ENCODE measurements at regions not wholly inside any gene's neighbourhood (a gene's known extent, or its start where the extent isn't known, plus 50 kb on each side); places are given as distances from the start of the nearest gene placed in this dataset.

DNA sequence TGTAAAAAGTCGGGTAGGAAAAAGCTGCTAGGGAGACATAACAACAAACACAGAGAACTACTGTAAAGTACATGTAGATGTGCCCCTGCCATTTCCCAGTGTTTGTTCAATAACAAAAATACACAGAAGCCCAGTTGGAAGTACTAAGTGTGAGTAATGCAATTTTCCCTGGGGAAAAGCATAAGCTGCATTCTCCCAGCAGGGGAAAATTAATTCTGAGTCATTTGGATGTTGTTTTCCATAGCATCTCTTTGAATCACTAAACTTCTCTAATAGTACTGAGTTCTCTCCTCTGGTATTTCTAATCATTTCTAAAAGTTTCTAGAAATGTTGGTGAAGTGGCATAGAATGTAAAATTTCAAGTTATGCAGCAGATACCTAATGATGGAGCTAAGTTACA lies 1114.9 kb downstream of the C4orf33 start:
- DNase-seq = no peak

DNA sequence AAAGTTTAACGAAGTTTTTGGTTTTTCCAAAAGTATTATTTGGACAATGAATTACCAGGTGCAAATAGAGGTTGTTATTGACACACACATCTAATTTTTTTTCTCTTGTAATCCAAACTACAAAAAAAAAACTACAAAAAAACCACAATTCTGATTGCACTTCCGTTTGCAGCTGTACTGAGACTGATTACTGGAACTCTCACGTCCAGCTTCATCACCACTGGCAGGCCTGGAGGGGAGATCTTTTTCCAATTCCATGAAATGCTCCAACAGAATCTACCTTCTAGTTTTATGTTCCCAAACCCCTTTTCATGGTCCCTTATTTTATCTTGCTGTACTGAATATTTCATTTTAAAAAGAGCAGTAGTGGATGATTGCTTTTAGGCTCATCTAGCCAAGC lies 1118.3 kb downstream of the C4orf33 start:
- DNase-seq = no peak

DNA sequence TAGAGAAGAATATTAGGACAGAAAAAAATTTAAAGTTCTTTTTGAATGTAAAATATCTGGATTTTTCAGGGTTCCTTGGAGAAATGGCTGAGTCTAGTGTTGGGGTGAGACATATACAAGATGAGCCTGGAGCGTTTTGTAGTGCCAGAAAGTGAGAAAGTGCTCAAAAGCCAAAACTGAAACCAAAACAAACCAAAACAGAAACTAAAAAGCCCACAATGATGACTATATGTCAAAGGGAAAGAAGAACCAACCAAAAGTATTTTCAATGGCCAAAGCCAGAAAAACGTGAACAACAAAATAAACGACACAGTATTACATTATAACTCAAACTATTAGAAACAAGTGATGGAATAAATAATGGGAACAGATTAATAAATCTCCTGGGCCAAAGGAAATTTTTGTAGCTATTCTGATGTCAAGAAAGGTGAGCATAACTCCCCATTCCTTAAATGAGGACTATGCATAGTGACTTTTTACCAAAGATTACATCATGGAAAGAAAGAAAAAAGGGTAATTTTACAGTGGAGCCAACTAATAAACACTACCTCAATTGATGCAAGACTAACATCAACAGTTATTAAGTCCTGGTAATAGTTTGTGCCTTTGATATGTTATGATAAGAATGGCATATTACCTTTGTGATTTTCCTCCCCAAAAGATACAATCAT lies 1137.6 kb downstream of the C4orf33 start:
- DNase-seq = no peak

DNA sequence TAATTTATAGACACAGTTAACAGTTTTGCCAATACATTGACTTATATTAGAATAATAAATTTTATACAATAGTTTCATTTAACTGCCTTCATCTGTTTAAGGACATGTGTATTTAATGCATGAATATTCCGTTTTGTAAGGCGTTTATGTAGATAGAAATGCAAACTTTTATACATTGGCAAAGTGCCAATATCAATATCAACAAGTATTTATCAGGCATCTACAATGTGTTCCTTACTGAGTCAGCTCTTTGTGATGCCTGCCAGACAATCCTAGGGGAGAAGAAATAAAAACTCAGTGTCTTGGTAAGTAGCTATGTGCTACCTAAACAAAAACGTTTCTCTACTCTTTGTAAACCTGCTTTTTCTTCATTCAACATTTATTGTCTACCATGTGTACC lies 1142.2 kb downstream of the C4orf33 start:
- no peak for DNase-seq

DNA sequence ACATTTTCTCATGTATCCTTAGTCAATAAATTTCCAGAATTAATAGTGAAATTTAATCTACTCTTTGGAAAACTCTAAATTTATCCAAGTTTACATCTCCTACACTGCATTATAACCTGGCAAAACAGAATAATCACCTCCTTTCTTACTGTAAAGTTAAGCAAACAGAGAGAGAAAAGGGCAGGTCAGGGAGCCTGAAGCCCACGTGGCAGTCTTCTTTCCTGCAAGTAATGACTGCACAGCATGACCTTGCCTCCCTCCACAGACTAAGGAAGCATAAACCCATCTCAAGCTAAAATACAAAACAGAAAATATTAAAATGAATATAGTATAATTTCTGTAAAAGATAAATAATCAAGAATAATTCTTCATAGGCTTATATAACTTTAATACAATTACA lies 1153.0 kb downstream of the C4orf33 start:
- no peak for DNase-seq

DNA sequence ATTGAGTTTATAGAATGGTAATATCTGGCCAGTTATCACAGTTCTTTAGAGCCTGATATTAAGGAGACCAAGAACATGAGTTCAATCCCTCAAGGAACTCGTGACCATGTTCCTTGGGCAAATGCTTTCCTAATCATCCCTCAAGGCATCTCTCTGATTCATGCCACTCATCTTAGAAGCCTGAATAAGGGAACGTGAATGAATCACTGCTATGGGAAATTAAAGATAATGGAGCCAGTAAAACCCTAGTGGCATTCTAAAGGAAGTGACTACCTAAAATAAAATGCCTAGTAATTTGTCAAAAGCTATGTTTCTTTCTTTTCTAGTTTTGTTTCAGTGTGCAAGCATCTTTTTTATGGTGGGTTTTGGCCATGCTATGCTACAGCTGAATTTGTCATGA lies 1161.3 kb downstream of the C4orf33 start:
- DNase-seq = no peak

DNA sequence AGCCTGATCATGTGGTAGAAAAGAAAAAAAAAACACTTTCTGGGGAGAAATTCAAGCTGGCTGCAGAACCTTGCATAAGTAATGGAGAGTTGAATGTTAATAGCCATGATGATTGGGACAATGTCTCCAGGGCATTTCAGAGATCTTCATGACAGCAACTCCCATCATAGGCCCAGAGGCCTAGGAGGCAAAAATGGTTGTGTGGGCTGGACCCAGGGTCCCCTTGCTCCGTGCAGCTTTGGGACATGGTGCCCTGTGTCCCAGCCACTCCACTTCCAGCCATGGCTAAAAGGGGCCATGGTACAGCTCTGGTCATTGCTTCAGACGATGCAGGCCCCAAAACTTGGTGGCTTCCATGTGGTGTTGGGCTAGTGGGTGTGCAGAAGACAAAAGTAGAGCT lies 1170.9 kb downstream of the C4orf33 start:
- no peak for DNase-seq

DNA sequence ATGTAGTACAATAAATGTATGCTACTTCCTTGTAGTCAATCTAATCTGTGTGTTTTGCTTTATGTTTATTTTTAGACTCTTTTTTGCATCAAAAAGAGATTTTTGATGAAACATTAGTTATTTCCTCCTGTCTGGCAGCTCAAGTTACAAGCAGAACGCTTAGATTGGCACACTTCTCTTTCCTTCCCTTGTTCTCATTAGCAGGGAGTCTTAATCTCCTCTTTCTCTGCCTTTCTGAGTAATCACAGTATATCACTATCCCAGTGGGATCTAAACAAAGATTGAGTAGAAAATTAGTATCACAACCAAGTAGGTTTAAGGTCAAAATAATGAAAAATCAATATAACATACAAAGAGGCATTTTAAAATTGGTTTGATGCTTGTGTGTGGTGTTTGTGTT lies 1192.6 kb downstream of the C4orf33 start:
- DNase-seq = no peak

DNA sequence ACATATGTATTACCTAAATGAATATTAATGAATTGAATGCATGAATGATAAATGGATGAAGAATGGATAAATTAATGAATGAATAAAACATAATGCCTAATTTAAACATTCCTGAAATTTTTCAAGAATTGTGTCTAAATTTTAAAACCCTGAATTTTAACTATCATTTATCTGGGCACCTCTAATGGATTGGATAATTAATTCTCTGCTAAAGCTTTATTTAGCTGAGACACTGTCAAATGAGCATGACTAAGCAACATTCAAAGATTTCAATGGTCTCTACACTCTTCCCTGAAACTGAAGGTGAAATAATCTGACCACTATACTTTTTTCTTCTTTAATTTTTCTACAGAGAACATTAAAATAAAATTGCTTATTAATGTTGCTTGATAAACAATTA lies 1197.7 kb downstream of the C4orf33 start:
- no peak for DNase-seq

DNA sequence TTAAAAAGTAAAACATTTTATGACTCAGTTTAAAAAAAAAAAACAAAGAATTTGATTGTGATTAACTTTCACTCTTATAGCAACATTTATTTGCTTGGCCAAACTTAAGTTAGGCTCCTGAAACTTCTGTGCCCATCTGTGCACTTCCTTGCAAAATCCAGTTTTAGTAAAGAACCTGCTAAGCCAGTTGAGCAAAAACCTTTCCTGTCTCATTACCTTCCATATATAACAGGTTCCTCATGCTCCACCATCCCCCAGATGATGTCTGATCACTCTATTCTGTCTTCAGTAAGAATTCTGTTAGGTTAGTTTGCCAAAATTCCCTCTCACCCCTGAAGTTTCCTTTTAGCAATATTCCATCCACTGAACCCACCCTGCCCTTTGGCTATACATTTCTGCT lies 1200.5 kb downstream of the C4orf33 start:
- DNase-seq = no peak

DNA sequence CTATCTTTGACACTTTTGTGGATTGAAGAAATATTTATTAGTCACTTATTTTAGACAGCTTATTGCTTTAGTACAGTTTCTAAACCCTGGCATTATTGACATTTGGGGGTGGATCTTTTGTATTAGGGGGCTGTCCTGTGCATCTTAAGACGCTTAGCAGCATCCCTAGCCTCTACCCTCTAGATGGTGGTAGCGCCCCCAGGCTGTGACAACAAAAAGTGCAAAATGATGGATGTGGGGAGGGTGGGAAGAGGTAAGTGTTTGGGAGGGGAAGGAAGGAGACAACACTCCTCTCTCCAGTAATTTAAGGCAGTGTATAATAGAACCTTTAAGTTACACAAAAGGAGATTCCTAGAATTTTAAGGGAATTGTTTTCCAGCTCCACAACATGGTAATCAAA lies 1210.6 kb downstream of the C4orf33 start:
- no peak for DNase-seq

DNA sequence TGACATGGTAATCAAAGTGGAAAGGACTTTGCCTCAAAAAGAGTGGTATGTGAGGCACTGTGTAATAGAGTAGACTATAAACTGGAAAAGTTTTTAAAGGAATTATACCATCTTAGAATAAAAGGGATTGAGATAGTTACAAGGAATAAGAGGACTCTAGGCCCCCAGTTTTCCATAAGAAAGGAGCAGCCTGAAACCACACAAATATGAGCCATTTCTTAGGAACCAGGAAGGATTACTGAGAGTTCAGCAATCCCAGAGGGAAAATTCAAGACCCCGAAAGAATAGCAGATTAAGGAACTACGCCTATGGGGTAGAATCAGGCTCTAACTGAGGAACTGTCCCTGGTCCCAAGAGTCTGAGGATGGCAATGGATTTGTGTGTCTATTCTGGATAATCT lies 1213.3 kb downstream of the C4orf33 start:
- DNase-seq = no peak

DNA sequence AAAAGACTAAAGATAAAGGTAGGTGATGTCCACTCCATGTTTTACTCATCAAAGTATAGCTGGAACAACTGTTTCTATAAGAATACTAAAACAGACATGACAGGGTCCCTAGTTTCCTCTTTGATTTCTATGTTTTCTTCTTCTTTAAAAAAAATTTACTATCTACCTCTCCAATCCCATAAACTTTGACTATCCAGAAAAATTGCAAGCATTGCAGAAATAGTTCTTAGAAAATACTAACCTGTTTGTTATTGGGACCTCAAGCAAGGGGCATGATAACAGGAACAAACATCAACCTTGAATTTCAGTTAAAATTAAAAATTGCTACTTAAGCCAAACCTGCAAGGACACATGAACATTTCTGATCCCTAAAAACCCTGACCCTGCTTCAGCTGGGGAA lies 1226.5 kb downstream of the C4orf33 start:
- DNase-seq = no peak

DNA sequence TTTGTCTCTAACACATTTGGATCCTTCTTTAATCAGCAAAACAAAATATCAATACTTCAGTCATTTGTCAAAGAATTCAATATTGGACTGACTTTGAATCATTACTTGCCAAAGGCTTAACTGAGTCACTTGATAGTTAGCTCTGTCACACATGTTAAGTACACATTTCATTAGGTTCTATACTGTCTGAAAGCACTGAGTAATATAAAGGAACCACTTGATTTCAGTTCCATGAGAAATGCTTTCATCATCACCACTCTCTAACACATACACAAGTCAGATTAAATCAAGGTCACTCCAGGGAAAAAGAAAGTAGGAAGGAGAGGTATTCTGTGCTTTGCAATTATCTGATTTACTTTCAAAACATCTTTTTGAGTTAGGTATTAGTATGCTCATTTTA lies 1233.1 kb downstream of the C4orf33 start:
- DNase-seq = no peak

DNA sequence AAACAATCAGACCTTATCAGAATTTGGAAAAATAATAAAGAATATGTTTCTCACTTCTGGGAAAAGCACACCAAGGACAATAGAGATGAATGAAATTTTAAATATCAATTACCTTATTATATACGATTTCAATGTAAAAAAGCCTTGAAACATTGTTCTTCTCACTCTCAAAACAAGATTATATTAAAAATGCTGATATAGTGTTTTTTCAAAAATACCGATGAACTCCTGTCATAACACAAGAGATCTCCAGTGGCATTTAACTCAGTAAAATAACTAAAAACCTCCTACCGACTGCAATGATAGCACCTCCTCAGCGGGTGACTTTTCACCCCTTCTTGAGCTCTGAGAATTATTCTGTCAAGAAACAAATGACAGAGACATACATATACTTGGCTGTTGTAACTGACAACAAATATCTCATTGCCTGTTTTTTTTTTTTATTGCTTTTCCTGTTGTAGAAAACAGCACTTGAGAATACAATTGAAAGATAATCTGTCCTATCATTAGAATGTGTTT lies 1237.3 kb downstream of the C4orf33 start:
- no peak for DNase-seq

DNA sequence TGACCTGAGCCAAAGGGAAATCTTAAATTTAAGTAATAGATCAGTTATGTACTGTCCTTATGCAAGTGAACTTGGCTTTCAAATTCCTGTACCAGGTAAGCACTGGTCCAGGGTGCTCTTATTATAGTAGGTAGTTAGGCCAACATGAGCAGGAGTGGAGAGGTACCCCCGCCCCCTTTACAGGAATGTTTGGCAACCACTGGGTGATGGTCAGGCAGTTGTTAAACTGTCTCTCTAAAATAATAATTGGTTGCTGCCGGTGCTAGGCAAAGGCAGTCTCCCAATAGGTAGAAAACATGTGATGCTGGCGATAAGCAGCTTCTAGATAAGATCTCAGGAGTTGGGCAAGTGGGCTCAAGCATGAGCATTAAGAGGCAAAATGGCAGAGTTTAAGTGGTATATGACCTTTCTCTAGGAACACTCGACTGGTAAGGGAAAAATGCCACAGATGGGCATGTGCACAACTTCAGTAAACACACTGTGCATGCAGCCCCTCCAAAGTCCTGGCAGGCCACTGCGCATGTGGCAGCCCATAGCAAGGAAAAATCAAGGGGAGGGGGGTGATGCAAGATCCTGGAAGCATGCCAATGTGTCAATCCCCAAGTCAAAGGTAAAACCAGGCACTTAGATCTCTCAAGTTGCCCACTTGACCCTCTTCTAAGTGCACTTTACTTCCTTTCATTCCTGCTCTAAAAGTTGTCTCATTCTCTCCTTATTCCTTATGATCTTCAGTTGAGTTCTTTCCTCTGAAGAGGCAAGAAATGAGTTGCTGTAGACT lies 1239.7 kb downstream of the C4orf33 start:
- no peak for DNase-seq

DNA sequence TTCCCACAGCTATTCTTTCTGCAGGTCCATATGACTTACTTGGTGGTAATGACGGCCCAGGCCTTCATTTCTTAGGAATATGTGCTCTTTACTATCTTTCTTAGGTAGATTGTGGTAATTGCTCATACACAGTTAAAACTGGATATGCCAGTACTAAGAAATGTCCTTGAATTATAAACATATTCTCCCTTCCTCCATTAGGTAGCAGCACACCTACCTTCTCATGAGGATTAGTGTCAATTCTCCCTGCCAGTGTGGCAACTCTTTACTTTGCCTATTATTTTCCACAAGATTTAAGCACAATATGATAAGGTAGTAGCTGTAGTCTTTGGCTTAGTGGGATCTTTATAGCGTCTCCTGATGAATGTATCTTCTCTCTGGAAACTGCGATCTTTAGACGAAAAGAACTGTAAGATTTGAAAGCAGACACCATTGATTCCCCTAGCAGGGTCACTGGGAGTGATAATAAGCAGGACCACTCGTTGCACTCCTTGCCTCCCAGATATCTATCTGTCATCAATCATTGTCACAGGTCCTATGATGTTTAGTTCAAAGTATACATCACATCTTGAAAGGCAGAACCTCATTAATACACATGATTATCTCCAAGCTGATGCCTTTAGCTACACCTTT lies 1240.7 kb downstream of the C4orf33 start:
- DNase-seq = no peak

DNA sequence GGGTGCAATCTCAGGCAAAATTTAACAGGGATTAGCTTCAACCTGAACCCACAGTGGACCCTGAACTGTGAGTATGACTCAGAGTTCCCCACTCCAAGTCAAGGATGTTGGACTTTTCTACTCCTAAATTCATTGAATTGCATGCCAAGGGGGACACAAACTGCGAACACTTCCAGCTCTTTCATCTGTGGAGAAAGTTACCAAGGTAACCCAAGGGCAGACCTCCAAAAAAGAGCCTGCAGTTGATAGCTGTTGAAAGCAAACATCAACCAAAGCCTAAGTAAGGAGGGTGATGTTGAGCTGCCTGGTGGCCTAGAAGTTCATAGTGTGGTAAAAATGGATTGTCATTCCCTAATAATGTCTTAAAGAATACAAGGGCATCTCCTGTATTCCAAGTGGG lies 1242.9 kb downstream of the C4orf33 start:
- no peak for DNase-seq

DNA sequence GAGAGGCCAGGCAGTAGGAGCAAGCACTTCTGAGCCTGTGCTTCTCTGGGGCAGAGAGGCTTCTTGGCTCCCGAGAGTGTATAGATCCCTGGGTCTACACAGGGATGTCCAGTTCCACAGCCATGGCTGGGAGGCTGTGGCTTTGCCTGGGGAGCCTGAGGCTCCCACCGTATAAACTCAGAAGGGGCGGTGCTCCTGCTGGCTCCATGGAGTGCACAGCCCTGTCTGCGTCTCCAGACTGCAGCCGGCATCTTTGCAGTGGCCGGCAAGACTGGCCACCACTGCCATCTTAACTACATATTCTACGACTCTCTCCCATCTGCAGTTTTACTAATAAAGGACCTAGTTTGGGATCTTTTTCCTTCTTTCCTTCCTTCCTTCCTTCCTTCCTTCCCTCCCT lies 1253.8 kb downstream of the C4orf33 start:
- DNase-seq = no peak

DNA sequence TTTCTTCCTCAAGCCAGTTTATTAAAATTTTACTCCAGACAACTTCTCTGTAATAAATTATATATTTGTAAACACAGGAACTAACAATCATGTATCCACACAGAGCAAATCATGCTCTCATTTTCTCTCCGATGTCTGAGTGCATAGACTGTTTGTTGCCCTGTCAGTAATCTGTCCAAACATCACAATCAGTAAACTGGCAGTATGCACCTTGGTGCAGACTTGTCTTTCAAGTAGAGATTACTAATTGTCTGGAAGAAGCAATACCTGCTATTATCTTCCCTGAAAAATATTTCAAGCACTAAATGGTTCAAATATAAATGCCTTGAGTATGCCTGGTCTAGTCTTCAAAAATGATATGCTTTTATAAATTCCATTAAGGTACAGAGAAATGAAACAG lies 1260.9 kb downstream of the C4orf33 start:
- DNase-seq = no peak

DNA sequence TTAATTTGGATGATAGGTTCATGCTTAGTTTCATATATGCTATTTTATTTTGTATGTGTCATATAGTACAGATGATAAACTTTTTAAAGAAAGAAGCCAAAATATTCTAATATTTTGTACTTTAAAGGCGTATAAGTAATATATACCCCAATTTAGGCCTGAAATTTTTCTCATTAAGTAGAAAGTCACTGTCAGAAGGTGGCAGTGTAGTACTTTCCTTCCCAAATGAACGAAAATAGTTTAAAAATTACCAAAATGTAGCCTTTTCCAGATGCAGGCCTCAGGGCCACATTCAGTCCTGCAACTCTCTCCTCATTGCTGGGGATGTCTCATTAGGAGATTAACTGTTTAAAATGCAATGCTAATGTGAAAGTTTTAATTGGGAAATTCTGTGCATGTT lies 1263.6 kb downstream of the C4orf33 start:
- no peak for DNase-seq

DNA sequence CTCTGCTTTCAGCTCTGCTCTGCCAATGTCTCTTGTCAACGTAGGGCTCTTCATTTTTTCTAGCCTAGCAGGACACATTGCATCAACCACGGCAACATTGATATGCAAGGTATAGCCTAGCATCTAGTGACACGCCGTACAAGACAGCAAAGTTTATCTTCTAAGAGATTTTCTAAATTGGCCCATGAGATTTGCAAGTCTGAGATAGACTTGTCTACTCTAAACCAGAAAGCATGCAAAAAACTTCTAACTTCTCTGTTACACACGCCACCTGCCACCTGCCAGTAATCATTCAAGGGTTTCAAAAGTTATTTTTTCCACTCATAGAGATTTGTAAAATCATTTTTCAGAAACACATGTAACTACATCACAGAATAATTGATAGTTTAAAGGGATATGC lies 1265.7 kb downstream of the C4orf33 start:
- DNase-seq = no peak

DNA sequence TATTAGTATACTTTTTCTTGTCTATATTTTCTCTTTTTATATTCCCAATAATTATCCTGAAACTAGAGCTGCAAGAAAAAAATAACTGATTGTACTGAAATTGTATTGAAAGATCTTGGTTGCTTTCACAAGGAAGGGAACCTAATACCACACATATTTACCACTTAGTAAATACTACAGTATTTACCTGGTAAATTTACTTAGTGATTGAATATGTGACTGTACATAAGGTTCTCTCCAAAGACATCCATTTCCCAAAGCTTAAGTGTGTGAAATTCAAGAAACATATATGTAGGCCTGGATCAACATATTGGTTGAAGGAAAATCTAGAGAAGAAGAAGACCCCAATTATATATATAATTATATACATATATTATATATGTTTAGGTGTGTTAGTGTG lies 1272.7 kb downstream of the C4orf33 start:
- DNase-seq = no peak

DNA sequence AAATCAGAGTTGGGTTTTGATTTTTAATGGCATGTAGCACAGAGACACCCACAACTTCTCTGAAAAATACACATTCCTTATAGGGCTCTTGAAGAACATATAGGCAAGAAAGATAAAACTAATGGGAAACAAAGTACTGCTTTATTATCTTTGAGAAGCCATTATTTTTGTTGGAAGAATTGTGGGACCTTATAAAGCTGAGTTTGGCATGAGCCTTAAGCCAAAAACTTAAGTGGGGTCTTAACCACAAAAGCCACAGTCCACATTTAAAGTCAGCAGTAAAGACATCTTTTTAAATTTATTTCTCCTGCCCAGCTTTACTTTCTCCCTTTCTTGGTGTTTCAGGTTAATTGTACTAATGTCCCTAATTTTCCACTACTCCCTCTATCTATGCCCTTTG lies 1297.3 kb downstream of the C4orf33 start:
- no peak for DNase-seq

Measured in GF-D8 (cell line).